Panc1 (cell line): ENCODE measurements at regions not wholly inside any gene's neighbourhood (a gene's known extent, or its start where the extent isn't known, plus 50 kb on each side); places are given as distances from the start of the nearest gene placed in this dataset.

ENCODE experiments used
- ATAC-seq: fragments of 200-7000 bp; cut with Tn5 transposase; 2 replicates; pipeline ENCODE4 v1.9.1; 2020; ENCODE audit warnings: mild to moderate bottlenecking, moderate library complexity
- BruUV-seq: library from RNA; stranded (reverse); fragments of 400-500 nt; replicated peaks from 2 replicates; lab custom pipeline; 2021; lab: Mats Ljungman, UMichigan
- CTCF ChIA-PET: fragments of 300-600 bp; sonication (Branson Sonifier 250); formaldehyde crosslinking; loops from one replicate; lab custom pipeline; 2022; ENCODE audit warnings: antibody characterized with exemption; lab: Charles Lee
- POLR2A ChIA-PET: fragments of 300-600 bp; sonication (Branson Sonifier 250); formaldehyde crosslinking; loops from one replicate; lab custom pipeline; 2022; ENCODE audit warnings: antibody characterized with exemption; lab: Charles Lee
- DNase-seq: peaks from one replicate; pipeline ENCODE4 v3.0.0-alpha.2; 2010; ENCODE audit warnings: low read depth, low spot score
- H3K27ac ChIP-seq: 2 replicates; pipeline ENCODE4 v1.5.1; 2011; ENCODE audit warnings: mild to moderate bottlenecking, low read length, inconsistent platforms
- H3K27me3 ChIP-seq: fragments of 200-500 bp; sonication (Bioruptor generic); 2 replicates; pipeline ENCODE4 v1.6.0; 2014; ENCODE audit warnings: low read length, inconsistent platforms; ENCODE audit not compliant: control insufficient read depth, insufficient read depth
- H3K36me3 ChIP-seq: fragments of 200-500 bp; sonication (Bioruptor generic); 2 replicates; pipeline ENCODE4 v1.5.1; 2014; ENCODE audit warnings: inconsistent platforms, mild to moderate bottlenecking, low read length, moderate library complexity; ENCODE audit not compliant: control insufficient read depth, insufficient read depth
- H3K4me1 ChIP-seq: 2 replicates; pipeline ENCODE4 v1.5.1; 2011; ENCODE audit warnings: inconsistent platforms, mild to moderate bottlenecking, low read length, moderate library complexity; ENCODE audit not compliant: control insufficient read depth, insufficient read depth
- H3K4me3 ChIP-seq, 2 experiments: 2 replicates each; pipeline ENCODE4 v1.5.1; 2011 to 2012; ENCODE audit warnings: low read depth in 2 of 2, low read length in 2 of 2, mild to moderate bottlenecking in 2 of 2, inconsistent platforms in 1 of 2, moderate library complexity in 1 of 2
- H3K9me3 ChIP-seq: fragments of 200-500 bp; sonication (Bioruptor generic); 2 replicates; pipeline ENCODE4 v1.5.1; 2014; ENCODE audit warnings: low read depth, mild to moderate bottlenecking, inconsistent platforms, low read length, moderate library complexity; ENCODE audit not compliant: control insufficient read depth, insufficient read depth
- REST ChIP-seq, 2 experiments: IDR thresholded peaks; 2 replicates each; pipeline ENCODE4 v1.6.1; 2011 to 2012; ENCODE audit warnings: low read depth in 2 of 2, control low read depth in 1 of 2, low read length in 1 of 2, mild to moderate bottlenecking in 1 of 2, moderate library complexity in 1 of 2; ENCODE audit not compliant: insufficient read depth in 1 of 2
- TCF7L2 ChIP-seq: IDR thresholded peaks from 2 replicates; pipeline ENCODE4 v1.6.1; 2011; ENCODE audit warnings: mild to moderate bottlenecking, low read depth, low read length, inconsistent platforms
- in situ Hi-C: cut with HindIII; loops from 2 replicates; pipeline ENCODE4 v1.10.0; 2016; ENCODE audit warnings: low sequenced_read_pairs, low pct_unique_long_range_greater_than_20kb
- intact Hi-C: fragments of 100-400 bp; cut with micrococcal nuclease; formaldehyde crosslinking; loops from one replicate; pipeline ENCODE4 v1.10.0; 2022; ENCODE audit not compliant: unreplicated experiment

DNA sequence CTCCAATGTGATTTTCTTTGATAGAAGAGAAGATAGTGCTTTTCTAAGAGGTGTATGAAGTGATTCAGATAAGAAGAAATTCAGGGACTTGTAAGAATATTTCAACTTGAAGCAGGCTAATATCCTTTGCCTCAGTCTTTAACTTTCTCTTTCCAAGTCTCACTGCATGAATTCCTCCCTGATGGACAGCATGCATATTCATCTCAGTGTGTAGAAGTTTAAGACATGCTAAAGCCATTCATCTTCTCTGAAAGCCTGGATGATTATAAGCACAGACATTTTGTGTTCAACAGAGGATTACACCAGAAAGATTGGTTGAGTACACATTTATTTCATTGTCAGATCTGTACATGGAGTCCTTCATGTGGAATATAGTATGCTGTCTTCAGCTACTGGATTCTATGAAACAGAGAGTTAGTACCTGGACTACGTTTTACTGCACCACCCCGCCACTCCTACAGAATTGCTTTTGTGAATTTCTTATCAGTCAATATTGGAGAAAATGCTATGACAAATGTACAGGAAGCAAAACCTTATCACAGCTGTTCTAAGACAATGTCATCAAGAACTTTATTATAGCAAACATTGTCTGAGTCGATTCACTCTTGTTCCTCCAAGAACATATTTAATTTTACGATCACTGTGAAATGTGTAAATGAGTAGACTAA lies 1346.1 kb downstream of the OTOL1 start:
- Histone ChIP-seq H3K27ac (no peak overlapping the region), H3K4me3 (no peak overlapping the region), H3K27me3 (no peaks in the 10 kb centered on the region), H3K36me3 (no peaks in the 10 kb centered on the region), H3K4me1 (no peaks in the 10 kb centered on the region), H3K9me3 (no peaks in the 10 kb centered on the region)
- BruUV-seq: no TSS peak
- in situ Hi-C loops (no loop called here), intact Hi-C loops (no loop called here)
- CTCF ChIA-PET: no interaction called here
- POLR2A ChIA-PET: no interaction called here
- TF ChIP-seq TCF7L2: no peak
- no peak for TF ChIP-seq REST (IDR thresholded peaks at IDR 0.05; ENCODE audit: insufficient read depth in 1 of 2, low read depth in 2 of 2, low read length in 1 of 2)
- ATAC-seq (no peak), DNase-seq (no peak)

DNA sequence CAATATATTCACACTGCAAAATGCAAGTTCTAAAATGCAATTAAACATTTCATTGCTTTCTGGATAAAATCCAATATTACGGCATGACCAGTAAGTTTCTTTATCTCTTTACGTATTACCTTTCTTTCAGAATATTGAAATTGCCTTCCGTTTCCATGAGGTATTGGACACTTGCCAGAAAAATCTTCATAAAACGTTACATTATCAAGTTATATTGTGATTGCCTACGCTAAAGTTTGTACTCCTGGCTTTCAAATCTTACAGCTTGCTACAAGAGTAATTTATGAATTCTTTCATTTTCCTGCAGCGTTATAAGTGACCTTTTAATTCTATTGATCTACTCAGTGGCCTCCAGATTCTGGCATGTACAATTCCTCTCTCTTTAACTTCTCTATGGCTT lies 1349.3 kb downstream of the OTOL1 start:
- intact Hi-C loops: no loop called here
- in situ Hi-C loops: no loop called here

More for the DNA sequence above, 1349.3 kb downstream of the OTOL1 start:
- Histone ChIP-seq H3K9me3 (no peaks in the 10 kb centered on the region), H3K27ac (no peak overlapping the region), H3K4me1 (no peaks in the 10 kb centered on the region), H3K27me3 (no peaks in the 10 kb centered on the region), H3K36me3 (no peaks in the 10 kb centered on the region), H3K4me3 (no peak overlapping the region)
- no peak for TF ChIP-seq REST (IDR thresholded peaks at IDR 0.05; ENCODE audit: insufficient read depth in 1 of 2, low read depth in 2 of 2, low read length in 1 of 2)
- POLR2A ChIA-PET: no interaction called here
- CTCF ChIA-PET: no interaction called here
- ATAC-seq (no peak), DNase-seq (no peak)
- no TSS peak for BruUV-seq
